GM19351 (cell line): ENCODE measurements at regions not wholly inside any gene's neighbourhood (a gene's known extent, or its start where the extent isn't known, plus 50 kb on each side); places are given as distances from the start of the nearest gene placed in this dataset.

Experiments used
- ATAC-seq: cut with Tn5 transposase; IDR thresholded peaks from one replicate; pipeline ENCODE4 v1.9.1; 2021; ENCODE audit warnings: mild to moderate bottlenecking, moderate library complexity; ENCODE audit not compliant: unreplicated experiment

- no peak for ATAC-seq
Measured at GRCh38 chr2:44877417-44877816, 64.1 kb upstream of the SIX3 start.

DNA sequence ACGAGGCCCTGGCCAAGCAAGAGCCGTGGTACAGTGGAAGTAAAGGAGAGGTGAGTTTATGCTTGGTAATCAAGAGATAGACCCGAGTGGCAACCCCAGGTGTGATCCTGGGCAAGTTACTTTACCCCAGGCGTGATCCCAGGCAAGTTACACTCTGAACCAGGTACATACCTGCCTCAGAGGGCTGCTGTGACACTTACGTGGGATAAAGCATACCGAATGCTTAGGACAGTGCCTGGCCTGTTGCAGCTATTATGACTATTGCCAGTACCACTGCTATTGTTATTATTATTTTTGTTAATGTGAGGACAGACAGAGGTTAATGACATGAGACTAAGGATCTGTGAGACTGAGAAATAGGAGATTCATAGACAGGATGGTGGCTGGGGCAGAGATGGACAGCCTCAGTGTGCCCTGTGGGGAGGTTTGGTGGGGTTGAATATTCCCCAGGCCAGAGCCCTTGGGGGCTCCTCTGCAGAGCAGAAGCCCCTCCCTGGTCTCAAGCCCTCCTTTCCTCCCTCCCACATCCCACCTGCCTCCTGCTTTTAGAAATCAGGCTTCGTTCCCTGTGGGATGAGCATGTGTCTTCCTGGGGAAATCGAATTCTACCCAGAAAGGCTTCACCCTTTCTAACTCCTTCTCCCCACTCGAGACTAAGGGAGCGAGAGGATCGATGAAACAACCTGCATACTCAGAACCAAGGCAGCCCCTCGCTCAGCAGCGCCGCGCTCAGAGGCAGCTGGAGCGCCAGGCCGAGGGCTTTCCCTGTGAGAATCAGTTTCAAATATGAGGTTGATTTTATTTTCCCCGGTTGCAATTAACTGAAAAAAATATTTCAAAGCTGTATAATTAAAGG is 62.0 kb upstream of the SIX3 start:
- no peak for ATAC-seq

DNA sequence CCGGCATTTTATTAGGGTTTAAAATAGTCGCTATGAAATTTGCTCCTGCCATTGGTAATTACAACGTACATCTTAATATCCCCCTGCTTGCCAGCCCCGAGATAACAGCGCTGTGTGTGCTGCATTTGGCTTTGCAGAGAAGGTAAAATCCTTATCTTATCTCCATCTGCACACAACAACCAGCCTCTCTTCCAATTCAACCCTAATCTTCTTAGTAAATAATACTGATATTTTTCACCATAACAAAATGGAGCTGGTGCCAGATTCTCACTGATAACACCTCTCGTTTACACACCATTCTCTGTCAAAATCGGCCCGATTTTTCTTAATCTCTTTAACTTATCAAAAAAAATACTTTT is 61.4 kb upstream of the SIX3 start:
- ATAC-seq: no peak

GRCh38 chr2:44881856-44882255 is 59.6 kb upstream of the SIX3 start:
- ATAC-seq: no peak

DNA sequence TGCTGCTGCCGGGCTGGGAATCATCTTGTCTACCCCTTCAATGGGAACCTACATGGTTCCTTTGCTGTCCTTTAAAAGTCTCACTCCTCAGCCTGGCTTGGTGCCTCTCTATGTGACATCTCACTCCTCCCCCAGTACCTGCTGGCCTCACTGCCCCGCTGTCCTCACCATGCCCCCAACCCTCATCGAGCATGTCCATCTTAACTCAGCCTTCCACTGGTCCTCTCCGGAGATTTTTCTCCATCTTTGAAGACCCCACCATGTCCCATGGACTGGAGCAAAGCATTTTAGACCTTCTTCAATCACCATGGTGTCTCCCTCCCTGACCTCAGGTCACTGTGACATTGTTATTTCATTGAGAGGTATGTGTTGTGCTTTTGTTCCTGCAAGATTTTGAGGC is 58.1 kb upstream of the SIX3 start:
- ATAC-seq: no peak

GRCh38 chr2:44884231-44884630 is 57.3 kb upstream of the SIX3 start:
- ATAC-seq: no peak

- ATAC-seq: no peak
Measured at GRCh38 chr2:44884677-44885076, 56.8 kb upstream of the SIX3 start.

- no peak for ATAC-seq
Measured at GRCh38 chr2:44886414-44886813, 55.1 kb upstream of the SIX3 start.

- ATAC-seq: no peak
Measured at GRCh38 chr2:44889096-44889495, 52.4 kb upstream of the SIX3 start.
